Nephron progenitor cell (in vitro differentiated cells): ENCODE measurements at regions not wholly inside any gene's neighbourhood (a gene's known extent, or its start where the extent isn't known, plus 50 kb on each side); places are given as distances from the start of the nearest gene placed in this dataset.

Experiments used
- DNase-seq: peaks from one replicate; pipeline ENCODE4 v3.0.0; 2021
- H3K27ac Mint-ChIP-seq: 2 replicates; pipeline ENCODE4 v1.8.0; 2021; ENCODE audit warnings: mild to moderate bottlenecking, moderate library complexity, mixed read lengths
- H3K27me3 Mint-ChIP-seq: 2 replicates; pipeline ENCODE4 v1.8.0; 2021; ENCODE audit warnings: mild to moderate bottlenecking, low read depth, mixed read lengths; ENCODE audit not compliant: poor library complexity
- H3K36me3 Mint-ChIP-seq: 2 replicates; pipeline ENCODE4 v1.8.0; 2021; ENCODE audit warnings: low read depth, mixed read lengths
- H3K4me1 Mint-ChIP-seq: 2 replicates; pipeline ENCODE4 v1.8.0; 2021; ENCODE audit warnings: mixed read lengths
- H3K4me3 Mint-ChIP-seq: 2 replicates; pipeline ENCODE4 v1.8.0; 2021; ENCODE audit warnings: mild to moderate bottlenecking, moderate library complexity, mixed read lengths
- H3K9me3 Mint-ChIP-seq: 2 replicates; pipeline ENCODE4 v1.8.0; 2021; ENCODE audit warnings: mild to moderate bottlenecking, moderate library complexity, mixed read lengths
- CTCF ChIP-seq: fragments of 200-600 bp; sonication (generic); IDR thresholded peaks from 2 replicates; pipeline ENCODE4 v1.5.0; 2021; ENCODE audit warnings: antibody characterized with exemption

- no peak for TF ChIP-seq CTCF
- peaks cover 3% of the 10 kb centered on the region for H3K4me1 Mint-ChIP-seq
- H3K9me3 Mint-ChIP-seq: no peaks in the 10 kb centered on the region
- H3K4me3 Mint-ChIP-seq: no peak overlapping the region
- peaks cover 16% of the 10 kb centered on the region for H3K27me3 Mint-ChIP-seq
- H3K36me3 Mint-ChIP-seq: no peaks in the 10 kb centered on the region
- no peak for DNase-seq
- H3K27ac Mint-ChIP-seq: no peak overlapping the region
These were observed 537.6 kb downstream of the MATN1 start for GRCh38 chr1:30185809-30186208.

DNA sequence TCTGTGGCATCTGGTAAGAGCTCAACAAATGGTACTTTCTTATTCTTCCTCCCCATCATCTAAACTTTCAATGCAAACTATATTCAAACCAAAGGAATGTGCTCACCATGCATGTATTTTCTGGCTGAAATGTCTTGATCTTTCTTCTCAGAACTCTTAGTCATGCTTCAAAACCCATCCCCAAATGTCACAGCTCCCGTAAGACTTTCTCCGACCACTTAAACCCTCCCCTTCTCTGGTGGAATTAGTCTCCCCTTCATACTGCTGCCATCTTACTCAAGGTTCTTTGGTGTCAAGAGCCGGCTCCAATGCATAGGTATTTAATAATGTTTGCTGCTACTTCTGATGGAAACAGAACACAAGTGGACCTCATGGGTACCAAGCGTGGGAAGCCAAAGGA, 538.1 kb downstream of the MATN1 start:
- H3K27ac Mint-ChIP-seq: no peak overlapping the region
- TF ChIP-seq CTCF: no peak
- H3K4me3 Mint-ChIP-seq: no peak overlapping the region
- no peak for DNase-seq
- no peaks in the 10 kb centered on the region for H3K9me3 Mint-ChIP-seq
- peaks cover 17% of the 10 kb centered on the region for H3K27me3 Mint-ChIP-seq
- H3K36me3 Mint-ChIP-seq: no peaks in the 10 kb centered on the region
- peaks cover 3% of the 10 kb centered on the region for H3K4me1 Mint-ChIP-seq

GRCh38 chr1:30184393-30185141, 538.8 kb downstream of the MATN1 start:
- Mint-ChIP-seq H3K9me3 (no peaks in the 10 kb centered on the region), H3K4me1 (peaks cover 7% of the 10 kb centered on the region), H3K4me3 (no peak overlapping the region), H3K27me3 (peaks cover 16% of the 10 kb centered on the region), H3K27ac (no peak overlapping the region), H3K36me3 (no peaks in the 10 kb centered on the region)
- TF ChIP-seq CTCF: no peak
- no peak for DNase-seq

DNA sequence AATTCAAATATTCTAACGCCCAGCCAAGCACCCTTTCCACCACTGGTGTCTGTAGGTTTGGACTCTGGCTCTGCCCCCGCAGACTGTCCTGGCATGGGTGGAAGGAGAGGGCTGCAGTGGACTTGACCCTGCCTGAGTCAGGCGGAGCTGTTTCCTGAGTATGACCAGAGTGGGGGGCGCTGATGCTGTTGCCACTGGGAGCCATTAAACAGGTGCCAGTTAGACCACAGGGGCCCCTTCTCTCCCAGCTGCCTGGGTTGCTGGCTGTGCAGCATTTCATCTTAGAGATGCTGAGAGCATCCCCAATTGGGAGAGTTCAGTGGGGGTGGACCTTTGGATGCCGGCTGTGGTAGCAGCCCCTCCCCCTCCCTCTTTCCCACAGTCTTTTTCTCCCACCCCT, 539.5 kb downstream of the MATN1 start:
- DNase-seq: no peak
- Mint-ChIP-seq H3K4me3 (no peak overlapping the region), H3K4me1 (peaks cover 7% of the 10 kb centered on the region), H3K36me3 (no peaks in the 10 kb centered on the region), H3K27ac (no peak overlapping the region), H3K27me3 (peaks cover 15% of the 10 kb centered on the region), H3K9me3 (no peaks in the 10 kb centered on the region)
- TF ChIP-seq CTCF: no peak

- no peaks in the 10 kb centered on the region for H3K9me3 Mint-ChIP-seq
- H3K27me3 Mint-ChIP-seq: peaks cover 12% of the 10 kb centered on the region
- TF ChIP-seq CTCF: no peak
- no peak overlapping the region for H3K4me3 Mint-ChIP-seq
- H3K4me1 Mint-ChIP-seq: peaks cover 7% of the 10 kb centered on the region
- DNase-seq: no peak
- H3K27ac Mint-ChIP-seq: no peak overlapping the region
- H3K36me3 Mint-ChIP-seq: no peaks in the 10 kb centered on the region
These were observed 540.4 kb downstream of the MATN1 start for GRCh38 chr1:30183006-30183405.

DNA sequence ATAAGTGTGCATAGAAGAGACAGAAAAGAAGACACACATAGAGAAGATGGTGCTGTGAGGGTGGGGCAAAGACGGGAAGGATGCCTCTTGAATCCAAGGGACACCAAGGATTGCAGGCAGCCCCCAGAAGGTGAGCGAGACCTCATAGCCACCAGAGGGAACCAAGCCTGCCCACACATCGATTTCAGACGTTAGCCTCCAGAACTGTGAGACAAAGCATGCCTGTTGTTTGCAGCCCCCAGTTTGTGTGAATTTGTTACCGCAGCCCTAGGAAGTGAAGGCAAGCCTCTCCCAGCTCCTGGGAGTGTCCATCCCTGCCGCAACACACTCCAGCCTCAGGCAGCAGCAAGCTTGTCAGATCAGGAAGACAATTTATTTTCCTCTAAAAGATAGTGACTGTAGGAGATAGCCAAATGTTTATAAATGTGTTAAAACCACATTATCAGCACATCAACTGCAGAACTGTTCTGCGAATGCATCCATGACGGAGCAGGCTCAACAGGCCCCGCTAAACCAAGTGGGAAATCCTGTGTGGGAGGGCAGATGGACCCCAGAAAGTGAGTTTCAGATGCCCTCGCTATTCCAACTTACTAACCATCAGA, 543.3 kb downstream of the MATN1 start:
- TF ChIP-seq CTCF: no peak
- Mint-ChIP-seq H3K36me3 (no peaks in the 10 kb centered on the region), H3K4me3 (no peak overlapping the region), H3K9me3 (no peaks in the 10 kb centered on the region), H3K4me1 (peaks cover 7% of the 10 kb centered on the region), H3K27ac (no peak overlapping the region), H3K27me3 (peaks cover 11% of the 10 kb centered on the region)
- DNase-seq: no peak
